Hepatocyte (in vitro differentiated cells): ENCODE measurements at regions not wholly inside any gene's neighbourhood (a gene's known extent, or its start where the extent isn't known, plus 50 kb on each side); places are given as distances from the start of the nearest gene placed in this dataset.

ENCODE experiments used
- EZH2 ChIP-seq: fragments of 200-600 bp; sonication (generic); IDR thresholded peaks from 2 replicates; pipeline ENCODE4 v1.6.1; 2016; ENCODE audit warnings: antibody characterized with exemption, mild to moderate bottlenecking, borderline replicate concordance
- EZH2phosphoT487 ChIP-seq: fragments of 200-600 bp; sonication (generic); IDR thresholded peaks from one replicate; pipeline ENCODE4 v1.6.1; 2018; ENCODE audit warnings: antibody characterized with exemption, mild to moderate bottlenecking, low read depth, moderate library complexity; ENCODE audit not compliant: unreplicated experiment, severe bottlenecking
- TF ChIP-seq, protein P1 (sequence below): fragments of 200-600 bp; sonication (generic); IDR thresholded peaks from 2 replicates; pipeline ENCODE4 v1.5.1; 2016; ENCODE audit warnings: antibody characterized with exemption, mild to moderate bottlenecking; ENCODE audit not compliant: poor library complexity

- no peak for TF ChIP-seq EZH2
- TF ChIP-seq, protein P1, sequence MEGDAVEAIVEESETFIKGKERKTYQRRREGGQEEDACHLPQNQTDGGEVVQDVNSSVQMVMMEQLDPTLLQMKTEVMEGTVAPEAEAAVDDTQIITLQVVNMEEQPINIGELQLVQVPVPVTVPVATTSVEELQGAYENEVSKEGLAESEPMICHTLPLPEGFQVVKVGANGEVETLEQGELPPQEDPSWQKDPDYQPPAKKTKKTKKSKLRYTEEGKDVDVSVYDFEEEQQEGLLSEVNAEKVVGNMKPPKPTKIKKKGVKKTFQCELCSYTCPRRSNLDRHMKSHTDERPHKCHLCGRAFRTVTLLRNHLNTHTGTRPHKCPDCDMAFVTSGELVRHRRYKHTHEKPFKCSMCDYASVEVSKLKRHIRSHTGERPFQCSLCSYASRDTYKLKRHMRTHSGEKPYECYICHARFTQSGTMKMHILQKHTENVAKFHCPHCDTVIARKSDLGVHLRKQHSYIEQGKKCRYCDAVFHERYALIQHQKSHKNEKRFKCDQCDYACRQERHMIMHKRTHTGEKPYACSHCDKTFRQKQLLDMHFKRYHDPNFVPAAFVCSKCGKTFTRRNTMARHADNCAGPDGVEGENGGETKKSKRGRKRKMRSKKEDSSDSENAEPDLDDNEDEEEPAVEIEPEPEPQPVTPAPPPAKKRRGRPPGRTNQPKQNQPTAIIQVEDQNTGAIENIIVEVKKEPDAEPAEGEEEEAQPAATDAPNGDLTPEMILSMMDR = no peak
- TF ChIP-seq EZH2phosphoT487 = no peak
These were observed 90.8 kb upstream of the SMARCAD1 start for GRCh38 chr4:94116842-94117241.
